Testis (tissue), 2 donors: ENCODE measurements at regions not wholly inside any gene's neighbourhood (a gene's known extent, or its start where the extent isn't known, plus 50 kb on each side); places are given as distances from the start of the nearest gene placed in this dataset.

Experiments
- CTCF ChIP-seq, 3 experiments: fragments of 450-650 bp in 2 of 3; fragments of 200-600 bp in 1 of 3; sonication (generic) in 1 of 3; IDR thresholded peaks; one replicate each; pipeline ENCODE4 v1.5.1; 2016 to 2019; ENCODE audit warnings: antibody characterized with exemption in 3 of 3, mild to moderate bottlenecking in 2 of 3, moderate library complexity in 1 of 3
- POLR2A ChIP-seq: fragments of 450-650 bp; IDR thresholded peaks from one replicate; pipeline ENCODE4 v1.6.1; 2017; ENCODE audit warnings: antibody characterized with exemption, mild to moderate bottlenecking, moderate library complexity

GRCh38 chr4:137384476-137384875, 147.8 kb downstream of the PCDH18 start:
- no peak for TF ChIP-seq CTCF (IDR thresholded peaks at IDR 0.05)
- no peak for TF ChIP-seq POLR2A
